H9 (cell line): ENCODE measurements at regions not wholly inside any gene's neighbourhood (a gene's known extent, or its start where the extent isn't known, plus 50 kb on each side); places are given as distances from the start of the nearest gene placed in this dataset.

Experiments
- DNase-seq: peaks from one replicate; pipeline ENCODE4 v3.0.0-alpha.2; 2017
- H2AFZ ChIP-seq: one replicate; pipeline ENCODE4 v1.6.1; 2013; ENCODE audit warnings: mild to moderate bottlenecking, low read length, control low read depth, moderate library complexity
- H2AK5ac ChIP-seq: 2 replicates; pipeline ENCODE4 v1.6.1; 2013; ENCODE audit warnings: low read length, control low read depth, mixed read lengths; ENCODE audit not compliant: insufficient read length
- H2BK120ac ChIP-seq: one replicate; pipeline ENCODE4 v1.6.1; 2013; ENCODE audit warnings: low read depth, mild to moderate bottlenecking, low read length, control low read depth, inconsistent platforms; ENCODE audit not compliant: poor library complexity, severe bottlenecking
- H2BK12ac ChIP-seq: 2 replicates; pipeline ENCODE4 v1.6.1; 2013; ENCODE audit warnings: low read length, control low read depth, mixed read lengths, low read depth; ENCODE audit not compliant: insufficient read length
- H2BK15ac ChIP-seq: 2 replicates; pipeline ENCODE4 v1.6.1; 2013; ENCODE audit warnings: low read depth, low read length, control low read depth
- H2BK20ac ChIP-seq: one replicate; pipeline ENCODE4 v1.6.1; 2013; ENCODE audit warnings: low read depth, mild to moderate bottlenecking, low read length, control low read depth, inconsistent platforms; ENCODE audit not compliant: poor library complexity, severe bottlenecking
- H2BK5ac ChIP-seq: 2 replicates; pipeline ENCODE4 v1.6.1; 2013; ENCODE audit warnings: low read length, control low read depth, mixed read lengths; ENCODE audit not compliant: insufficient read length
- H3K14ac ChIP-seq: 2 replicates; pipeline ENCODE4 v1.6.1; 2013; ENCODE audit warnings: low read length, control low read depth; ENCODE audit not compliant: insufficient read depth
- H3K18ac ChIP-seq: 2 replicates; pipeline ENCODE4 v1.6.1; 2013; ENCODE audit warnings: low read depth, mild to moderate bottlenecking, mixed read lengths, low read length, control low read depth; ENCODE audit not compliant: insufficient read length
- H3K23ac ChIP-seq: 2 replicates; pipeline ENCODE4 v1.6.1; 2013; ENCODE audit warnings: low read length, control low read depth, mixed read lengths, low read depth; ENCODE audit not compliant: insufficient read length
- H3K23me2 ChIP-seq: 2 replicates; pipeline ENCODE4 v1.6.1; 2013; ENCODE audit warnings: low read depth, mild to moderate bottlenecking, mixed read lengths, low read length, control low read depth; ENCODE audit not compliant: insufficient read length, poor library complexity, severe bottlenecking
- H3K27ac ChIP-seq: 2 replicates; pipeline ENCODE4 v1.5.1; 2013; ENCODE audit warnings: low read length, control low read depth, mixed read lengths, low read depth; ENCODE audit not compliant: insufficient read length
- H3K27me3 ChIP-seq: 2 replicates; pipeline ENCODE4 v1.6.1; 2013; ENCODE audit warnings: low read length, control low read depth, inconsistent platforms; ENCODE audit not compliant: insufficient read depth
- H3K4ac ChIP-seq: 2 replicates; pipeline ENCODE4 v1.6.1; 2013; ENCODE audit warnings: low read depth, mild to moderate bottlenecking, control low read depth, inconsistent platforms, low read length, moderate library complexity
- H3K4me1 ChIP-seq: 2 replicates; pipeline ENCODE4 v1.6.1; 2013; ENCODE audit warnings: low read length, control low read depth, inconsistent platforms; ENCODE audit not compliant: insufficient read depth
- H3K4me2 ChIP-seq: 2 replicates; pipeline ENCODE4 v1.6.1; 2013; ENCODE audit warnings: low read length, control low read depth, mixed read lengths; ENCODE audit not compliant: insufficient read length, insufficient read depth
- H3K56ac ChIP-seq: 2 replicates; pipeline ENCODE4 v1.6.1; 2013; ENCODE audit warnings: low read depth, mild to moderate bottlenecking, mixed read lengths, low read length, control low read depth; ENCODE audit not compliant: insufficient read length
- H3K79me1 ChIP-seq: 2 replicates; pipeline ENCODE4 v1.6.1; 2013; ENCODE audit warnings: low read depth, mild to moderate bottlenecking, moderate library complexity, low read length, control low read depth, inconsistent platforms; ENCODE audit not compliant: insufficient read depth, poor library complexity, severe bottlenecking
- H3K79me2 ChIP-seq: 2 replicates; pipeline ENCODE4 v1.6.1; 2013; ENCODE audit warnings: low read length, control low read depth, inconsistent platforms; ENCODE audit not compliant: insufficient read depth
- H3K9ac ChIP-seq: 2 replicates; pipeline ENCODE4 v1.6.1; 2013; ENCODE audit warnings: low read length, control low read depth, mixed read lengths; ENCODE audit not compliant: insufficient read length; ENCODE audit errors: extremely low read depth
- H3K9me3 ChIP-seq: one replicate; pipeline ENCODE4 v1.6.1; 2013; ENCODE audit warnings: low read depth, low read length, inconsistent platforms; ENCODE audit not compliant: control insufficient read depth
- H3T11ph ChIP-seq: one replicate; pipeline ENCODE4 v1.6.1; 2013; ENCODE audit warnings: mild to moderate bottlenecking, low read length, control low read depth, inconsistent platforms
- H4K20me1 ChIP-seq: one replicate; pipeline ENCODE4 v1.6.1; 2013; ENCODE audit not compliant: control insufficient read depth, insufficient read length, insufficient read depth
- H4K5ac ChIP-seq: 2 replicates; pipeline ENCODE4 v1.6.1; 2013; ENCODE audit warnings: low read depth, mild to moderate bottlenecking, mixed read lengths, low read length, control low read depth; ENCODE audit not compliant: insufficient read length
- H4K8ac ChIP-seq: replicated peaks from 2 replicates; pipeline ENCODE4 v1.6.1; 2013; ENCODE audit warnings: low read length, control low read depth, mixed read lengths, low read depth; ENCODE audit not compliant: insufficient read length
- H4K91ac ChIP-seq: 2 replicates; pipeline ENCODE4 v1.6.1; 2013; ENCODE audit warnings: low read depth, mild to moderate bottlenecking, moderate library complexity, mixed read lengths, low read length, control low read depth; ENCODE audit not compliant: insufficient read length
- H3K27ac Mint-ChIP-seq, 3 experiments: 2 replicates in 2 of 3; 3 replicates in 1 of 3; pipeline ENCODE4 v1.8.0; 2020 to 2021; ENCODE audit warnings: mixed read lengths in 3 of 3, mild to moderate bottlenecking in 1 of 3, moderate library complexity in 1 of 3
- H3K27me3 Mint-ChIP-seq: 2 replicates; pipeline ENCODE4 v1.8.0; 2021; ENCODE audit warnings: low read depth, mild to moderate bottlenecking, moderate library complexity, mixed read lengths
- H3K36me3 Mint-ChIP-seq, 3 experiments: 2 replicates in 2 of 3; 3 replicates in 1 of 3; pipeline ENCODE4 v1.8.0; 2020 to 2021; ENCODE audit warnings: low read depth in 3 of 3, mixed read lengths in 3 of 3; ENCODE audit not compliant: insufficient read depth in 1 of 3
- H3K4me1 Mint-ChIP-seq, 2 experiments: 2 replicates each; pipeline ENCODE4 v1.8.0; 2020; ENCODE audit warnings: mixed read lengths in 2 of 2
- H3K4me3 Mint-ChIP-seq, 2 experiments: 2 replicates in 1 of 2; 3 replicates in 1 of 2; pipeline ENCODE4 v1.8.0; 2020 to 2021; ENCODE audit warnings: mild to moderate bottlenecking in 2 of 2, mixed read lengths in 2 of 2, moderate library complexity in 1 of 2
- H3K9me3 Mint-ChIP-seq, 2 experiments: 2 replicates in 1 of 2; 3 replicates in 1 of 2; pipeline ENCODE4 v1.8.0; 2020; ENCODE audit warnings: mild to moderate bottlenecking in 2 of 2, mixed read lengths in 2 of 2, moderate library complexity in 1 of 2
- CTCF ChIP-seq: fragments of 200-600 bp; sonication (generic); conservative IDR thresholded peaks from 3 replicates; pipeline ENCODE4 v1.8.0; 2021; ENCODE audit warnings: antibody characterized with exemption, mild to moderate bottlenecking
- WGBS: extraction: QIAGEN DNeasy Blood & Tissue Kit; methylation state at CpG from one replicate; pipeline ENCODE4 v1.1.7; 2013; ENCODE audit warnings: missing lambda C conversion rate, low lambda C conversion rate, mixed read lengths; ENCODE audit not compliant: insufficient read length; ENCODE audit errors: extremely low coverage; 5-methylcytosine and 5-hydroxymethylcytosine counted together

- H3K27me3 ChIP-seq = no peaks in the 10 kb centered on the region
- no peak overlapping the region for H2AFZ ChIP-seq
- no peak overlapping the region for H2BK12ac ChIP-seq
- H3K36me3 Mint-ChIP-seq = no peaks in the 10 kb centered on the region
- no peak overlapping the region for H4K5ac ChIP-seq
- H2BK120ac ChIP-seq = no peak overlapping the region
- no peak overlapping the region for H4K91ac ChIP-seq
- no peak overlapping the region for H2BK20ac ChIP-seq
- no peak overlapping the region for H3K4ac ChIP-seq
- peaks cover 0 to 2% of the 10 kb centered on the region in 2 experiments; a peak in 1 of 5 replicates for H3K9me3 Mint-ChIP-seq
- no CpG with 5 or more reads among the region's 2 CpGs for WGBS
- H3K23me2 ChIP-seq = no peaks in the 10 kb centered on the region
- no peak overlapping the region for H2BK5ac ChIP-seq
- H3K4me2 ChIP-seq = no peak overlapping the region
- H3K14ac ChIP-seq = no peak overlapping the region
- no peaks in the 10 kb centered on the region for H3K9me3 ChIP-seq
- H3K23ac ChIP-seq = no peak overlapping the region
- no peak overlapping the region for H2AK5ac ChIP-seq
- H3K9ac ChIP-seq = no peak overlapping the region
- H3K27me3 Mint-ChIP-seq = no peaks in the 10 kb centered on the region
- H3K27ac ChIP-seq = no peak overlapping the region
- H4K8ac ChIP-seq = no peak overlapping the region
- TF ChIP-seq CTCF = no peak
- peaks cover 9 to 11% of the 10 kb centered on the region in 2 experiments for H3K4me1 Mint-ChIP-seq
- H3K27ac Mint-ChIP-seq = no peak overlapping the region
- H3K4me3 Mint-ChIP-seq = no peak overlapping the region
- no peak overlapping the region for H3T11ph ChIP-seq
- H3K79me1 ChIP-seq = no peaks in the 10 kb centered on the region
- no peaks in the 10 kb centered on the region for H3K4me1 ChIP-seq
- no peak for DNase-seq
- no peak overlapping the region for H3K56ac ChIP-seq
- H3K79me2 ChIP-seq = no peaks in the 10 kb centered on the region
- no peak overlapping the region for H2BK15ac ChIP-seq
- H4K20me1 ChIP-seq = no peaks in the 10 kb centered on the region
- no peak overlapping the region for H3K18ac ChIP-seq
These were observed 128.6 kb upstream of the ACTBL2 start for GRCh38 chr5:57611177-57611576.
